ENCODE measurements at regions not wholly inside any gene's neighbourhood (a gene's known extent, or its start where the extent isn't known, plus 50 kb on each side); places are given as distances from the start of the nearest gene placed in this dataset.

GRCh38 chr10:58017719-58018367 is 249.9 kb downstream of the IPMK start:
- H3K36me3 ChIP-seq (ENCODE audit: control insufficient read depth, insufficient read depth, low read length) = no peaks in the 10 kb centered on the region; the same call in 1 of the 2 replicates
- no peak for DNase-seq
- no TSS peak for BruUV-seq (replicated peaks)
- peaks cover 3% of the 10 kb centered on the region for H3K36me3 Mint-ChIP-seq (ENCODE audit: insufficient read depth, unreplicated experiment)
- intact Hi-C loops (cut with micrococcal nuclease; ENCODE audit: unreplicated experiment) = no loop called here
- no peaks in the 10 kb centered on the region for H3K4me1 Mint-ChIP-seq (ENCODE audit: low read depth, unreplicated experiment)
- peaks cover 8% of the 10 kb centered on the region for H3K9me3 ChIP-seq
- H3K4me1 ChIP-seq = peaks cover under 1% of the 10 kb centered on the region; the same call in 1 of the 2 replicates
- peaks cover 5% of the 10 kb centered on the region for H3K27me3 Mint-ChIP-seq (ENCODE audit: insufficient read depth, unreplicated experiment)
- ChIA-PET POLR2A (no interaction called here), CTCF (no interaction called here)
- H3K27me3 ChIP-seq (replicated peaks; ENCODE audit: control insufficient read depth, insufficient read depth, low read length) = no peaks in the 10 kb centered on the region; the same call in 1 of the 2 replicates
- H3K4me3 ChIP-seq (ENCODE audit: low read depth, low read length) = no peak overlapping the region
- TF ChIP-seq, protein P1, sequence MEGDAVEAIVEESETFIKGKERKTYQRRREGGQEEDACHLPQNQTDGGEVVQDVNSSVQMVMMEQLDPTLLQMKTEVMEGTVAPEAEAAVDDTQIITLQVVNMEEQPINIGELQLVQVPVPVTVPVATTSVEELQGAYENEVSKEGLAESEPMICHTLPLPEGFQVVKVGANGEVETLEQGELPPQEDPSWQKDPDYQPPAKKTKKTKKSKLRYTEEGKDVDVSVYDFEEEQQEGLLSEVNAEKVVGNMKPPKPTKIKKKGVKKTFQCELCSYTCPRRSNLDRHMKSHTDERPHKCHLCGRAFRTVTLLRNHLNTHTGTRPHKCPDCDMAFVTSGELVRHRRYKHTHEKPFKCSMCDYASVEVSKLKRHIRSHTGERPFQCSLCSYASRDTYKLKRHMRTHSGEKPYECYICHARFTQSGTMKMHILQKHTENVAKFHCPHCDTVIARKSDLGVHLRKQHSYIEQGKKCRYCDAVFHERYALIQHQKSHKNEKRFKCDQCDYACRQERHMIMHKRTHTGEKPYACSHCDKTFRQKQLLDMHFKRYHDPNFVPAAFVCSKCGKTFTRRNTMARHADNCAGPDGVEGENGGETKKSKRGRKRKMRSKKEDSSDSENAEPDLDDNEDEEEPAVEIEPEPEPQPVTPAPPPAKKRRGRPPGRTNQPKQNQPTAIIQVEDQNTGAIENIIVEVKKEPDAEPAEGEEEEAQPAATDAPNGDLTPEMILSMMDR (IDR thresholded peaks at IDR 0.05; ENCODE audit: insufficient read depth in 1 of 2, low read depth in 1 of 2, low read length in 1 of 2, severe bottlenecking in 1 of 2, unreplicated experiment in 1 of 2) = no peak
- H3K27ac Mint-ChIP-seq (ENCODE audit: unreplicated experiment) = no peak overlapping the region
- no peak overlapping the region for H3K4me3 Mint-ChIP-seq (ENCODE audit: unreplicated experiment)
- H3K9me3 Mint-ChIP-seq (ENCODE audit: unreplicated experiment) = peaks cover 31% of the 10 kb centered on the region

- peaks cover 10% of the 10 kb centered on the region for H3K27me3 Mint-ChIP-seq (ENCODE audit: insufficient read depth, unreplicated experiment)
- no peak overlapping the region for H3K4me3 Mint-ChIP-seq (ENCODE audit: unreplicated experiment)
- DNase-seq = no peak
- ChIA-PET CTCF (no interaction called here), POLR2A (no interaction called here)
- Histone ChIP-seq H3K4me3 (ENCODE audit: low read depth, low read length) (no peak overlapping the region), H3K27me3 (replicated peaks; ENCODE audit: control insufficient read depth, insufficient read depth, low read length) (no peaks in the 10 kb centered on the region; the same call in 1 of the 2 replicates), H3K4me1 (no peaks in the 10 kb centered on the region), H3K36me3 (ENCODE audit: control insufficient read depth, insufficient read depth, low read length) (no peaks in the 10 kb centered on the region; the same call in 1 of the 2 replicates), H3K9me3 (no peaks in the 10 kb centered on the region)
- intact Hi-C loops (cut with micrococcal nuclease; ENCODE audit: unreplicated experiment) = no loop called here
- H3K9me3 Mint-ChIP-seq (ENCODE audit: unreplicated experiment) = peaks cover 19% of the 10 kb centered on the region
- no peaks in the 10 kb centered on the region for H3K4me1 Mint-ChIP-seq (ENCODE audit: low read depth, unreplicated experiment)
- BruUV-seq (replicated peaks) = no TSS peak
- TF ChIP-seq, protein P1 (IDR thresholded peaks at IDR 0.05; ENCODE audit: insufficient read depth in 1 of 2, low read depth in 1 of 2, low read length in 1 of 2, severe bottlenecking in 1 of 2, unreplicated experiment in 1 of 2) = no peak
- no peaks in the 10 kb centered on the region for H3K36me3 Mint-ChIP-seq (ENCODE audit: insufficient read depth, unreplicated experiment)
- no peak overlapping the region for H3K27ac Mint-ChIP-seq (ENCODE audit: unreplicated experiment)
Measured at GRCh38 chr10:58016614-58017013, 251.1 kb downstream of the IPMK start.

GRCh38 chr10:58014436-58014835 is 253.3 kb downstream of the IPMK start:
- Mint-ChIP-seq H3K4me1 (ENCODE audit: low read depth, unreplicated experiment) (no peaks in the 10 kb centered on the region), H3K27ac (ENCODE audit: unreplicated experiment) (no peak overlapping the region), H3K4me3 (ENCODE audit: unreplicated experiment) (no peak overlapping the region), H3K9me3 (ENCODE audit: unreplicated experiment) (no peaks in the 10 kb centered on the region), H3K36me3 (ENCODE audit: insufficient read depth, unreplicated experiment) (no peaks in the 10 kb centered on the region), H3K27me3 (ENCODE audit: insufficient read depth, unreplicated experiment) (peaks cover 10% of the 10 kb centered on the region)
- no peak for DNase-seq
- Histone ChIP-seq H3K27me3 (replicated peaks; ENCODE audit: control insufficient read depth, insufficient read depth, low read length) (no peaks in the 10 kb centered on the region; the same call in 1 of the 2 replicates), H3K9me3 (no peaks in the 10 kb centered on the region), H3K36me3 (ENCODE audit: control insufficient read depth, insufficient read depth, low read length) (no peaks in the 10 kb centered on the region), H3K4me3 (ENCODE audit: low read depth, low read length) (no peak overlapping the region), H3K4me1 (no peaks in the 10 kb centered on the region)
- intact Hi-C loops (cut with micrococcal nuclease; ENCODE audit: unreplicated experiment) = no loop called here
- ChIA-PET CTCF (no interaction called here), POLR2A (no interaction called here)
- TF ChIP-seq, protein P1 (IDR thresholded peaks at IDR 0.05; ENCODE audit: insufficient read depth in 1 of 2, low read depth in 1 of 2, low read length in 1 of 2, severe bottlenecking in 1 of 2, unreplicated experiment in 1 of 2) = no peak
- no TSS peak for BruUV-seq (replicated peaks)

Measured in Caco-2 (cell line).